HG03135 (cell line): ENCODE measurements at regions not wholly inside any gene's neighbourhood (a gene's known extent, or its start where the extent isn't known, plus 50 kb on each side); places are given as distances from the start of the nearest gene placed in this dataset.

Source experiments
- ATAC-seq: cut with Tn5 transposase; IDR thresholded peaks from one replicate; pipeline ENCODE4 v1.9.1; 2021; ENCODE audit warnings: mild to moderate bottlenecking, moderate library complexity; ENCODE audit not compliant: unreplicated experiment

GRCh38 chr1:222243902-222244301 lies 304.0 kb downstream of the HHIPL2 start:
- no peak for ATAC-seq

GRCh38 chr1:222242492-222242891 lies 305.4 kb downstream of the HHIPL2 start:
- ATAC-seq: no peak

- no peak for ATAC-seq
These were observed 306.5 kb downstream of the HHIPL2 start for GRCh38 chr1:222241410-222241809.

- ATAC-seq: no peak
These were observed 307.2 kb downstream of the HHIPL2 start for GRCh38 chr1:222240536-222241181.

- no peak for ATAC-seq
These were observed 308.8 kb downstream of the HHIPL2 start for GRCh38 chr1:222239130-222239529.

GRCh38 chr1:222234351-222234750 lies 313.6 kb downstream of the HHIPL2 start:
- ATAC-seq: no peak

- no peak for ATAC-seq
These were observed 314.3 kb downstream of the HHIPL2 start for GRCh38 chr1:222233444-222234158.

GRCh38 chr1:222232842-222233241 lies 315.1 kb downstream of the HHIPL2 start:
- no peak for ATAC-seq

- ATAC-seq: no peak
These were observed 318.1 kb downstream of the HHIPL2 start for GRCh38 chr1:222229672-222230312.

GRCh38 chr1:222225316-222225691 lies 322.6 kb downstream of the HHIPL2 start:
- no peak for ATAC-seq

GRCh38 chr1:222224636-222225315 lies 323.1 kb downstream of the HHIPL2 start:
- no peak for ATAC-seq

GRCh38 chr1:222224156-222224555 lies 323.7 kb downstream of the HHIPL2 start:
- no peak for ATAC-seq

- ATAC-seq: no peak
These were observed 324.9 kb downstream of the HHIPL2 start for GRCh38 chr1:222223010-222223409.

GRCh38 chr1:222216255-222216754 lies 331.6 kb downstream of the HHIPL2 start:
- no peak for ATAC-seq

GRCh38 chr1:222210776-222211175 lies 337.1 kb downstream of the HHIPL2 start:
- no peak for ATAC-seq

GRCh38 chr1:222204475-222204874 lies 343.4 kb downstream of the HHIPL2 start:
- no peak for ATAC-seq

GRCh38 chr1:222202831-222203230 lies 345.1 kb downstream of the HHIPL2 start:
- ATAC-seq: no peak

- no peak for ATAC-seq
These were observed 351.2 kb downstream of the HHIPL2 start for GRCh38 chr1:222196736-222197135.

GRCh38 chr1:222196288-222196687 lies 351.6 kb downstream of the HHIPL2 start:
- ATAC-seq: no peak

GRCh38 chr1:222195857-222196256 lies 352.0 kb downstream of the HHIPL2 start:
- ATAC-seq: no peak

- no peak for ATAC-seq
These were observed 358.7 kb downstream of the HHIPL2 start for GRCh38 chr1:222189218-222189617.
